GM10266 (cell line): ENCODE measurements at regions not wholly inside any gene's neighbourhood (a gene's known extent, or its start where the extent isn't known, plus 50 kb on each side); places are given as distances from the start of the nearest gene placed in this dataset.
A peak's percentile ranks its signal among the peaks of the same experiment; 100 is the strongest.

Source experiments
- DNase-seq: peaks from one replicate; pipeline ENCODE4 v3.0.0; 2012; ENCODE audit errors: extremely low spot score
- TF ChIP-seq, protein P1 (sequence below): IDR thresholded peaks from 2 replicates; pipeline ENCODE4 v1.5.1; 2012; ENCODE audit warnings: mild to moderate bottlenecking, low read depth; ENCODE audit not compliant: control insufficient read depth, insufficient read depth; ENCODE audit errors: missing control alignments

DNA sequence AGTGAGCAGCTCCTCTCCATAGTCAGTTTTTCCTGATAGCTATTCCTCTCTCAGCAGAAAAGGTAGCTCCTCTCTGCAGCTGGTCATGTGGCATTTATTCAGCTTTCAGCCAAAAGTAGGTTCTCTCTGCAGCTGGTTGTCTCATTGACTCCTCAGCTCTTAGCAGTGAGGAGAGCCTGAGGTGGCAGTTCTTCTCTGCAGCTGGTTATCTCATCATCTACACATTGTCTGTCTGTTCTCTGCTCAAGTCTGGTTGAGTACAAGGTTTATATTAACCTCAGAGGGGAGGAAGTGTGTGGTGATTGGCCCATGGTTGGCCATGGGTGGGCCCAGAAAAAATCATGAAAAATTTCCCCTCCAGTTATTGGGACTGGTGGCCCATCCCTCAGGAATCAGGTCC is 338.3 kb downstream of the KDM5D start:
- DNase-seq: no peak
- TF ChIP-seq, protein P1, sequence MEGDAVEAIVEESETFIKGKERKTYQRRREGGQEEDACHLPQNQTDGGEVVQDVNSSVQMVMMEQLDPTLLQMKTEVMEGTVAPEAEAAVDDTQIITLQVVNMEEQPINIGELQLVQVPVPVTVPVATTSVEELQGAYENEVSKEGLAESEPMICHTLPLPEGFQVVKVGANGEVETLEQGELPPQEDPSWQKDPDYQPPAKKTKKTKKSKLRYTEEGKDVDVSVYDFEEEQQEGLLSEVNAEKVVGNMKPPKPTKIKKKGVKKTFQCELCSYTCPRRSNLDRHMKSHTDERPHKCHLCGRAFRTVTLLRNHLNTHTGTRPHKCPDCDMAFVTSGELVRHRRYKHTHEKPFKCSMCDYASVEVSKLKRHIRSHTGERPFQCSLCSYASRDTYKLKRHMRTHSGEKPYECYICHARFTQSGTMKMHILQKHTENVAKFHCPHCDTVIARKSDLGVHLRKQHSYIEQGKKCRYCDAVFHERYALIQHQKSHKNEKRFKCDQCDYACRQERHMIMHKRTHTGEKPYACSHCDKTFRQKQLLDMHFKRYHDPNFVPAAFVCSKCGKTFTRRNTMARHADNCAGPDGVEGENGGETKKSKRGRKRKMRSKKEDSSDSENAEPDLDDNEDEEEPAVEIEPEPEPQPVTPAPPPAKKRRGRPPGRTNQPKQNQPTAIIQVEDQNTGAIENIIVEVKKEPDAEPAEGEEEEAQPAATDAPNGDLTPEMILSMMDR: no peak

DNA sequence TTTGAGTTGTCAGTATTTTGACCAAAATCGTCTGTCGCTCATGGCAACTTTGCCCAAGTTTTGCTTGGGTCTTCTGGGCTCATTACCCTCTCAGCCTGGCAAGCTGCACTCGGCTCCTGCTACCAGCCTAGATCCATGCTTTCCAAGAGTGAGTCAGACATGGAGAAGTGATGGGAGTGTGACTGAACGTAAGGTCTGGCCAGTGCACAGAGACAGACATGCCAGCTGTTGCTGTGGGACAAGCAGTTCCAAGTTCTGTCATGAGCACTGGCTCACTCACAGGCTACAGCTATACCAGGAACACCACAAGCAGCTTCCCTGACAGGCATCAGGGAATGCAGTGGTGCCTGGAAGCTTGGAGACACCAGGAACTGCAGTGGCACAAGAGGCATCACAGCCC is 338.9 kb downstream of the KDM5D start:
- TF ChIP-seq, protein P1: no peak
- DNase-seq: no peak

DNA sequence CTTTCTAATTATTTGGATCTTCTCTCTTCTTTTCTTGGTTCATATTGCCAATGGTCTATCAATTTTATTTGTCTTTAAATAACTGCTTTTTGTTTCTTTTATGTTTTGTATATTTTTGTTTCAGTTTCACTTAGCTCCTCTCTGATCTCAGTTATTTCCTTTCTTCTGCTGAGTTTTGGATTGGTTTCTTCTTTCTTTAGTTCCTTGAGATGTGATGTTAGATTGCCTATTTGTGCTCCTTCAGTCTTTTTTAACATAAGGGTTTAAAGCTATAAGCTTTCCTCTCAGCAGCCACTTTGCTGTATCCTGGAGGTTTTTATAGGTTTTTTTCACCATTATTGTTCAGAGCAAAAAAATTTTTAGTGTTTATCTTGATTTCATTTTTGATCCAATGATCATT is 351.6 kb downstream of the KDM5D start:
- TF ChIP-seq, protein P1: no peak
- no peak for DNase-seq

DNA sequence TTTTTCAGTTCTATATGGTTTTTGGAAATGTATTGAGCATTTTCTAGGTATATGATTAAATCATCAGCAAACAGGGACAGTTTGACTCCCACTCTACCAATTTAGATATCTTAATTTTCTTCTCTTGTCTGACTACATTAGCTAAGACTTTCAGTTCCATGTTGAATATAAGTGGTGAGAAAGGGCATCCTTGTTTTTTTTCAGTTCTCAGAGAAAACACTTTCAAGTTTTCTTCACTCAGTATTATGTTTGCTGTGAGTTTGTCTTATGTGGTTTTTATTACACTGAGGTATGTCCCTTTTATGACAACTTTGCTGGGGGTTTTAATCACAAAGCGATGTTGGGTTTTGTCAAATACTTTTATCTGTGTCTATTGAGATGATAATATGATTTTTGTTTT is 352.6 kb downstream of the KDM5D start:
- no peak for DNase-seq
- TF ChIP-seq, protein P1: no peak

DNA sequence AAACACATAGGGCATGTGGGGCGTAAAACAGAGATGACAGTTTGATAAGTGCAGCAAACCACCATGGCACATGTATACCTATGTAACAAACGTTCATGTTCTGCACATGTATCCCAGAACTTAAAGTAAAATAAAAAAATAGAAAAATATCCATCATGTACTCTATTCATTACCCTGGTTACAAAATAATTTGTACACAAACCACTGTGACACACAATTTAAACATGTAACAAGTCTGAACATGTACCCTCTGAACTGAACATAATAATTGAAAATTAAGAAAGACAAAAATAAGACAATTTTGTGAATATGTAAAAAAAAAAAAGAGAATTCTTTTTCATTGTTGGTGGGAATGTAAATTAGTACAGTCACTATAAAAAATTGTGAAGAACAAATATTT is 379.2 kb downstream of the KDM5D start:
- TF ChIP-seq, protein P1: no peak
- no peak for DNase-seq

DNA sequence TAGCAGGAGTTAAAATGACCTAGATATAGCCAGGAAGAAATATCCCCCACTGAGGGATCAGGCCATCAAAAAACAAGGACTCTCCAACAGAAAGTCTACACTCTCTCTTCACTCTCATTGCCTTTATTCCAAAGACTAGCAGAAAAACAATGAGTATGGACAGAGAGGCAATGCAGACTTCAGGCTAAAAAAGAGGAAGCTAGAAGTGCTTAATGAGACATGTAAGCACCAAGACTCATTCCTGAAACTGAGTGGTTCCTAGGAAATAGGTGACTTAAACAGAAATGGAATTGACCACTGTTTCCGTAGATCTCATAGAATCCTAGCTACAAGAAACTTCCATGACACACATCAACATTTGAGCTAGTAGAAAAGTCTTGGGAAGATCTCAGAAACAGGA is 387.3 kb downstream of the KDM5D start:
- DNase-seq: no peak
- TF ChIP-seq, protein P1: no peak

DNA sequence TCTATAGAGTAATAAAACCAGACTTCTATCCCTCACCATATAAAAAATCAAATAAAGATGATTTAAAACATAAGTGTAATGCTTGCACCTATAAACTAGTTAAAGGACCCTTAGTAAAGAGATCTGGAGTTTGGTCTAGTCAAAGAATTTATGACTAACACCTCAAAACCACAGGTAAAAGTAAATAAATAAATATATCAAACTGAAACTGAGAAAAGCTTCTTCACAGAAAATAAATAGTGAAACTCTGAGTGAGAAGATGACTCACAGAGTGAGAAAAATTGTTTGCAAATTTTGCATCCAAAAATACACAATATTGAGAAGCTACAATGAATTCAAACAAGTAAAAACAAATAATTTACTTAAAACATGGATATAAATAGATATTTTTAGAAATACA is 387.8 kb downstream of the KDM5D start:
- TF ChIP-seq, protein P1: no peak
- DNase-seq: peak; percentile 9
